Uterus (tissue), 3 donors: ENCODE measurements at regions not wholly inside any gene's neighbourhood (a gene's known extent, or its start where the extent isn't known, plus 50 kb on each side); places are given as distances from the start of the nearest gene placed in this dataset.

Source experiments
- DNase-seq, 2 donors: peaks; one replicate each; pipeline ENCODE4 v3.0.0-alpha.2; 2019 to 2020
- H3K27ac ChIP-seq, 2 donors: fragments of 200-600 bp; sonication (generic); 1 replicate in 1 of 2; 2 replicates in 1 of 2; pipeline ENCODE4 v1.5.1; 2016 to 2018
- H3K27me3 ChIP-seq, 2 donors: fragments of 200-600 bp; sonication (generic); one replicate each; pipeline ENCODE4 v1.5.1; 2018 to 2019; ENCODE audit warnings: control low read depth in 1 of 2
- H3K36me3 ChIP-seq, 2 donors: fragments of 200-600 bp; sonication (generic); one replicate each; pipeline ENCODE4 v1.5.1; 2019; ENCODE audit warnings: control low read depth in 1 of 2
- H3K4me1 ChIP-seq, 2 donors: fragments of 200-600 bp; sonication (generic); one replicate each; pipeline ENCODE4 v1.5.1; 2018 to 2019; ENCODE audit warnings: control low read depth in 1 of 2
- H3K4me3 ChIP-seq, 2 donors: fragments of 200-600 bp; sonication (generic); 1 replicate in 1 of 2; 2 replicates in 1 of 2; pipeline ENCODE4 v1.5.1; 2018 to 2019; ENCODE audit warnings: mild to moderate bottlenecking in 1 of 2
- H3K9me3 ChIP-seq, 2 donors: fragments of 200-600 bp; sonication (generic); one replicate each; pipeline ENCODE4 v1.5.1; 2019; ENCODE audit warnings: control low read depth in 1 of 2
- POLR2A ChIP-seq, 2 donors: fragments of 450-650 bp; IDR thresholded peaks; one replicate each; pipeline ENCODE4 v1.6.1; 2016; ENCODE audit warnings: antibody characterized with exemption in 2 of 2, mild to moderate bottlenecking in 1 of 2, moderate library complexity in 1 of 2
- intact Hi-C: fragments of 100-400 bp; cut with DNase I; formaldehyde crosslinking; loops from one replicate; pipeline ENCODE4 v1.15.1; 2023; ENCODE audit warnings: low total_unique reads
- TF ChIP-seq, protein P1 (sequence below), 4 experiments: fragments of 200-600 bp in 2 of 4; fragments of 450-650 bp in 2 of 4; sonication (generic) in 2 of 4; IDR thresholded peaks; one replicate each; pipeline ENCODE4 v1.5.1; 2016 to 2019; ENCODE audit warnings: antibody characterized with exemption in 4 of 4, mild to moderate bottlenecking in 2 of 4, moderate library complexity in 1 of 4
- donor health status: DM: yes; HTN: yes; CAD: no.

DNA sequence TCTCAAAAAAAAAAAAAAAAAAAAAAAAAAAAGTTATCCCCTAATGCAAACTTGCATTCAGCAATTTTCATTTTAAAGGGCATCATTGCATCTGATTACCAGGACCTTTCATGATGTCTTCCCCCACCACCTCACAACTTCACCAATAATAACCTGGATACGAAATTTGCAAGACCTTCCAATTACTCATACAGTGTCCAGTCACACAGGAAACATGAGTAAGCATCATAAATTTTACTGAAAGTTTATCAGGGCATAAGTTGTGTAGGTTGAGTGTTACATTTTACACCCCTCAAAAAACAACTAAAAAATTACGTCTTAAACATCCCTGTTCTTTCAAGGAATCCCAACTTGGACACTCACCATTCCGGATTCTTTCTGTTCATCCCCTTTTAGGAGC, 79.1 kb upstream of the ANKEF1 start:
- no peak for DNase-seq
- no peaks in the 10 kb centered on the region for H3K4me1 ChIP-seq

DNA sequence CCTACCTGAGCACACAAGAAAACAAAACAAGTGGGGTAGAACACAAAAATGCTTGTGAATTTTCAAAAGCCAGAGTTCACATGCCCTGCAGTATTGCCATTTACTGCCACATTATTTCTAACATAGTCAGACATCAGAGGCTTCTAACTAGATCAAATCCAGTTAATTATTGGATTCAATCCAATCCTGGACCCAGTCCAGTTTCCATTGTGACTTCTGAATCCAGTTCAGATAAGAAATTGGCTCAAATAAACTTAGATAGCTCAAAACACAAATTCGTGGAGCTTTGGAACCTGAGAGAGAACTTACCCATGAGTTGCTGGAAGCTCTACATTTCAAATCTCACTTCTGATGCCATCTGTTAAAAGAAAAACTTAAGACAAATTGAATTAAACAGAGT, 85.2 kb upstream of the ANKEF1 start:
- TF ChIP-seq, protein P1, sequence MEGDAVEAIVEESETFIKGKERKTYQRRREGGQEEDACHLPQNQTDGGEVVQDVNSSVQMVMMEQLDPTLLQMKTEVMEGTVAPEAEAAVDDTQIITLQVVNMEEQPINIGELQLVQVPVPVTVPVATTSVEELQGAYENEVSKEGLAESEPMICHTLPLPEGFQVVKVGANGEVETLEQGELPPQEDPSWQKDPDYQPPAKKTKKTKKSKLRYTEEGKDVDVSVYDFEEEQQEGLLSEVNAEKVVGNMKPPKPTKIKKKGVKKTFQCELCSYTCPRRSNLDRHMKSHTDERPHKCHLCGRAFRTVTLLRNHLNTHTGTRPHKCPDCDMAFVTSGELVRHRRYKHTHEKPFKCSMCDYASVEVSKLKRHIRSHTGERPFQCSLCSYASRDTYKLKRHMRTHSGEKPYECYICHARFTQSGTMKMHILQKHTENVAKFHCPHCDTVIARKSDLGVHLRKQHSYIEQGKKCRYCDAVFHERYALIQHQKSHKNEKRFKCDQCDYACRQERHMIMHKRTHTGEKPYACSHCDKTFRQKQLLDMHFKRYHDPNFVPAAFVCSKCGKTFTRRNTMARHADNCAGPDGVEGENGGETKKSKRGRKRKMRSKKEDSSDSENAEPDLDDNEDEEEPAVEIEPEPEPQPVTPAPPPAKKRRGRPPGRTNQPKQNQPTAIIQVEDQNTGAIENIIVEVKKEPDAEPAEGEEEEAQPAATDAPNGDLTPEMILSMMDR (IDR thresholded peaks at IDR 0.05): no peak
- no peak for TF ChIP-seq POLR2A (IDR thresholded peaks at IDR 0.05)
- H3K27me3 ChIP-seq: no peaks in the 10 kb centered on the region
- no peak overlapping the region for H3K4me3 ChIP-seq
- DNase-seq: no peak
- H3K36me3 ChIP-seq: no peaks in the 10 kb centered on the region
- no peaks in the 10 kb centered on the region for H3K9me3 ChIP-seq
- no peaks in the 10 kb centered on the region for H3K4me1 ChIP-seq
- H3K27ac ChIP-seq: no peak overlapping the region
- intact Hi-C loops: no loop called here

More for the DNA sequence above, 79.1 kb upstream of the ANKEF1 start:
- no peaks in the 10 kb centered on the region for H3K9me3 ChIP-seq
- no peaks in the 10 kb centered on the region for H3K36me3 ChIP-seq
- no peak for TF ChIP-seq POLR2A (IDR thresholded peaks at IDR 0.05)
- TF ChIP-seq, protein P1 (IDR thresholded peaks at IDR 0.05): no peak
- no peak overlapping the region for H3K4me3 ChIP-seq
- no peak overlapping the region for H3K27ac ChIP-seq
- intact Hi-C loops: no loop called here
- no peaks in the 10 kb centered on the region for H3K27me3 ChIP-seq

DNA sequence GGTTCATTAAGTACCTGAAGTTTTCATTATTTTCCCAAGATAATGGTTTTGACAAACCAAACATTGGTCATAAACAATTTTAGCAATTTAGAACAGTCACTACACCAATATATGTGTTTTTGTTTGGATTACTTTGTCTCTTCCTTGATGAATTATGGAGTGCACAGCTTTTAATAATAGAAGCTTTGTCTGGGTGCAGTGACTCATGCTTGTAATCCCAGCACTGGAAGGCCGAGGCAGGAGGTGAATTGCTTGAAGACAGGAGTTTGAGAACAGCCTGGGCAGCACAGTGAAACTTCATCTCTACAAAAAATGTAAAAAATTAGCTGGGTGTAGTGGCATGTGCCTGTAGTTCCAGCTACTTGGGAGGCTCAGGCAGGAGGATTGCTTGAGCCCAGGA, 89.4 kb upstream of the ANKEF1 start:
- no peak for DNase-seq
- H3K27ac ChIP-seq: no peak overlapping the region
- no peaks in the 10 kb centered on the region for H3K9me3 ChIP-seq
- H3K4me3 ChIP-seq: no peak overlapping the region
- TF ChIP-seq POLR2A (IDR thresholded peaks at IDR 0.05): no peak
- TF ChIP-seq, protein P1 (IDR thresholded peaks at IDR 0.05): no peak
- H3K36me3 ChIP-seq: no peaks in the 10 kb centered on the region
- intact Hi-C loops: no loop called here
- no peaks in the 10 kb centered on the region for H3K4me1 ChIP-seq
- H3K27me3 ChIP-seq: no peaks in the 10 kb centered on the region

DNA sequence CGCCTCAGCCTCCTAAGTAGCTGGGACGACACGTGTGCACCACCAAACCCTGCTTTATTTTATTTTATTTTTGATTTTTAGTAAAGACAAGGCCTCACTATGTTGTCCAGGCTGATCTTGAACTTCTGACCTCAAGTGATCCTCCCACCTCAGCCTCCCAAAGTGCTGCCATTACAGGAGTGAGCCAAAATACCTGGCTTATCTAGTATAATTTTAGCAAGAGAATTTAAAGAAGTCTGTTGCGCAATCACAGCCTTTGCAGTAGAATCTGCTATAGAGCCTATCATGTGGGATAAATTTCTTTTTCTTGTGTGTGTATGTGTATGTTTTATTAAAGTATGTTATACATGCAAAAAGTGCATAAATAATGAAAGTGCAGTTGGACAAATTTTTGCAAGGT, 92.1 kb upstream of the ANKEF1 start:
- intact Hi-C loops: no loop called here
- Histone ChIP-seq H3K4me1 (no peaks in the 10 kb centered on the region), H3K27ac (no peak overlapping the region), H3K27me3 (no peaks in the 10 kb centered on the region), H3K9me3 (no peaks in the 10 kb centered on the region), H3K4me3 (no peak overlapping the region), H3K36me3 (no peaks in the 10 kb centered on the region)
- no peak for DNase-seq
- TF ChIP-seq, protein P1 (IDR thresholded peaks at IDR 0.05): no peak
- TF ChIP-seq POLR2A (IDR thresholded peaks at IDR 0.05): no peak

DNA sequence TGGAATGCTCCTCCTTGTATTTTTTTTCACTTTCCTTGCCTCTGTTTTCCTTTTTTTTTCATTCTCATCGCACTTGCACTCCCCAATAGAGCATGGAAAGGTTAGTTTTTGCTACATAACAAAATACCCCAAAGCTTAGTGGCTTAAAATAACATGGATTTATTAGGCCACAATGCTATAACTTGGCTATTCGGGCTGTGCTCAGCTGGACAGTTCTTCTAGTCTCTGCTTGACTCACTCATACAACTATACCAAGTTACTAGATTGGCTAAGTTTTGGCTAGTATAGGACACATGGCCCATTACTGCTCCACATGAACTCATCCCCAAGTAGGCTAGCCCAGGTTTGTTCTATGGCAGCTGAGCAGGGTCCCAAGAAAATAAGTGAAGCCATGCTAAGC, 94.5 kb upstream of the ANKEF1 start:
- Histone ChIP-seq H3K4me1 (no peaks in the 10 kb centered on the region), H3K4me3 (no peak overlapping the region), H3K27me3 (no peaks in the 10 kb centered on the region), H3K9me3 (no peaks in the 10 kb centered on the region), H3K36me3 (no peaks in the 10 kb centered on the region), H3K27ac (no peak overlapping the region)
- TF ChIP-seq POLR2A (IDR thresholded peaks at IDR 0.05): no peak
- TF ChIP-seq, protein P1 (IDR thresholded peaks at IDR 0.05): no peak
- DNase-seq: no peak
- intact Hi-C loops: no loop called here
